Uterus (tissue), 2 donors: ENCODE measurements at regions not wholly inside any gene's neighbourhood (a gene's known extent, or its start where the extent isn't known, plus 50 kb on each side); places are given as distances from the start of the nearest gene placed in this dataset.

Experiments used
- CTCF ChIP-seq, 4 experiments: fragments of 200-600 bp in 2 of 4; fragments of 450-650 bp in 2 of 4; sonication (generic) in 2 of 4; IDR thresholded peaks; one replicate each; pipeline ENCODE4 v1.5.1; 2016 to 2019; ENCODE audit warnings: antibody characterized with exemption in 4 of 4, mild to moderate bottlenecking in 2 of 4, moderate library complexity in 1 of 4
- POLR2A ChIP-seq, 2 donors: fragments of 450-650 bp; IDR thresholded peaks; one replicate each; pipeline ENCODE4 v1.6.1; 2016; ENCODE audit warnings: antibody characterized with exemption in 2 of 2, mild to moderate bottlenecking in 1 of 2, moderate library complexity in 1 of 2

- TF ChIP-seq POLR2A (IDR thresholded peaks at IDR 0.05) (no peak), CTCF (IDR thresholded peaks at IDR 0.05) (no peak)
Measured at GRCh38 chr10:118971187-118971586, 58.3 kb upstream of the NANOS1 start.
